ENCODE measurements at regions not wholly inside any gene's neighbourhood (a gene's known extent, or its start where the extent isn't known, plus 50 kb on each side); places are given as distances from the start of the nearest gene placed in this dataset.

GRCh38 chr3:170737498-170738162 is 132.4 kb downstream of the RPL22L1 start:
- Histone ChIP-seq H3K27me3 (no peaks in the 10 kb centered on the region), H3K9me3 (no peaks in the 10 kb centered on the region), H3K27ac (no peak overlapping the region), H3K4me1 (no peaks in the 10 kb centered on the region), H3K36me3 (no peaks in the 10 kb centered on the region), H3K4me3 (no peak overlapping the region)
- intact Hi-C loops (cut with DNase I; ENCODE audit: low total_unique reads) = no loop called here
- no peak for DNase-seq (ENCODE audit: low spot score in 2 of 2)
- no peak for TF ChIP-seq POLR2A (IDR thresholded peaks at IDR 0.05)
- TF ChIP-seq CTCF (IDR thresholded peaks at IDR 0.05) = no peak
- TF ChIP-seq POLR2AphosphoS5 (IDR thresholded peaks at IDR 0.05) = no peak

GRCh38 chr3:170735821-170736220 is 134.2 kb downstream of the RPL22L1 start:
- H3K4me3 ChIP-seq = no peak overlapping the region
- H3K27me3 ChIP-seq = no peaks in the 10 kb centered on the region
- H3K27ac ChIP-seq = no peak overlapping the region
- no peaks in the 10 kb centered on the region for H3K36me3 ChIP-seq
- DNase-seq (ENCODE audit: low spot score in 2 of 2) = no peak
- H3K9me3 ChIP-seq = no peaks in the 10 kb centered on the region
- H3K4me1 ChIP-seq = no peaks in the 10 kb centered on the region
- intact Hi-C loops (cut with DNase I; ENCODE audit: low total_unique reads) = no loop called here
- no peak for TF ChIP-seq CTCF (IDR thresholded peaks at IDR 0.05)
- TF ChIP-seq POLR2A (IDR thresholded peaks at IDR 0.05) = no peak
- no peak for TF ChIP-seq POLR2AphosphoS5 (IDR thresholded peaks at IDR 0.05)

- H3K4me3 ChIP-seq = no peak overlapping the region
- H3K36me3 ChIP-seq = no peaks in the 10 kb centered on the region
- intact Hi-C loops (cut with DNase I; ENCODE audit: low total_unique reads) = no loop called here
- no peak for DNase-seq (ENCODE audit: low spot score in 2 of 2)
- no peak for TF ChIP-seq POLR2AphosphoS5 (IDR thresholded peaks at IDR 0.05)
- TF ChIP-seq POLR2A (IDR thresholded peaks at IDR 0.05) = no peak
- no peak for TF ChIP-seq CTCF (IDR thresholded peaks at IDR 0.05)
- no peak overlapping the region for H3K27ac ChIP-seq
- no peaks in the 10 kb centered on the region for H3K27me3 ChIP-seq
- H3K4me1 ChIP-seq = no peaks in the 10 kb centered on the region
- no peaks in the 10 kb centered on the region for H3K9me3 ChIP-seq
Measured at GRCh38 chr3:170734735-170735065, 135.3 kb downstream of the RPL22L1 start.

GRCh38 chr3:170734043-170734734 is 135.8 kb downstream of the RPL22L1 start:
- intact Hi-C loops (cut with DNase I; ENCODE audit: low total_unique reads) = no loop called here
- Histone ChIP-seq H3K27ac (no peak overlapping the region), H3K27me3 (no peaks in the 10 kb centered on the region), H3K4me1 (no peaks in the 10 kb centered on the region), H3K36me3 (no peaks in the 10 kb centered on the region), H3K9me3 (no peaks in the 10 kb centered on the region), H3K4me3 (no peak overlapping the region)
- no peak for DNase-seq (ENCODE audit: low spot score in 2 of 2)
- no peak for TF ChIP-seq POLR2AphosphoS5 (IDR thresholded peaks at IDR 0.05)
- TF ChIP-seq CTCF (IDR thresholded peaks at IDR 0.05) = no peak
- TF ChIP-seq POLR2A (IDR thresholded peaks at IDR 0.05) = no peak

DNA sequence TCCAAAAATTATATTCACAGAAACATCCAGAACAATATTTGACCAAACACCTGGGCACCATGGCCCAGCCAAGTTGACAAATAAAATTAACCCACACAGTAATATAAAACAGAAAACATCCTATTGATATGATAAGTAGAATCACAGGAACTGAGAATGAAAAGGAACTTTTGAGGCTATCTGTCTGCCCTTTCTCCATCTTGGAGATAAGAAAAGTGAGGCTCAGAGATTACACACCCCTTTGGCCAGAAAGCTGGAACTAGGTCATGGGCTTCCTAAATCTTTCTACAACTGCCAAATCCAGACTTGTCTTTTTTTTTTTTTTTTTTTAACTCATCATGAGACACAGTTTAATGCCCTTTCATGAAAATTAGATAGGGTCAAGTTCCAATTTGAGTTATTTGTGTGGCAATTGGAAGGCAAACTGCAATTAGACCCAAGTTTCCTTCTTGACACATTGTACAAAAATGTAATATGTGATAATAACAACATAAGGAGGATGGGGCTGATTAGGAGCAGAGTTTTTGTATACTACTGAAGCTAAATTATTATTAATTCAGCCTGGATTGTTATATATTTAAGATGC is 137.2 kb downstream of the RPL22L1 start:
- TF ChIP-seq CTCF (IDR thresholded peaks at IDR 0.05) (no peak), POLR2AphosphoS5 (IDR thresholded peaks at IDR 0.05) (no peak), POLR2A (IDR thresholded peaks at IDR 0.05) (no peak)
- Histone ChIP-seq H3K27me3 (no peaks in the 10 kb centered on the region), H3K36me3 (no peaks in the 10 kb centered on the region), H3K27ac (no peak overlapping the region), H3K9me3 (no peaks in the 10 kb centered on the region), H3K4me3 (no peak overlapping the region), H3K4me1 (no peaks in the 10 kb centered on the region)
- intact Hi-C loops (cut with DNase I; ENCODE audit: low total_unique reads) = no loop called here
- DNase-seq (ENCODE audit: low spot score in 2 of 2) = no peak

All from breast epithelium (tissue), 4 donors.